ENCODE measurements at regions not wholly inside any gene's neighbourhood (a gene's known extent, or its start where the extent isn't known, plus 50 kb on each side); places are given as distances from the start of the nearest gene placed in this dataset.
A peak's percentile ranks its signal among the peaks of the same experiment; 100 is the strongest.

DNA sequence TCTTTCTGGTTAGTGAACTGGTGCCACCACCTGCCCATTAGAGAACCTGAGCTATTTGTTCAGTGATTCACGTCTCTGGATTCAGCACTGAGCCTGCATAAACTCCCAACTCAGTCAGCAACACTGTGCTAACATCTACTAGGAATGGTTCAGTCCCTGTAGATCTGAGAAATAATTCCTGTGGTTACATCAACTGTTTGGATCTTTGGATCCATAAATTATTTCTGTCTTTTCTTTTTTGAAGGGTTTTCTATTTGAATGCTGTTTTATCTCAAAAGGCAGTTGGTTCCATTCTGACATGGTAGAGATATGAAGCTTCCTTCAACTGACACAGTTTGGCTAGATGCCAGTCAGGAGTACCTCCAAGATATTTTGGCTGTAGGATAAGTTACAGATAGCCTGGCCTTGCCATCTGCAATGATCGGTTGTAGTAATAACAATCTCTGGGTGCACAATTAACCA lies 125.9 kb downstream of the TRMT11 start:
- Histone ChIP-seq H3K27me3 (no peaks in the 10 kb centered on the region), H3K4me3 (no peak overlapping the region), H3K9me3 (no peaks in the 10 kb centered on the region), H3K27ac (no peak overlapping the region), H3K4me1 (no peaks in the 10 kb centered on the region), H3K36me3 (no peaks in the 10 kb centered on the region)
- TF ChIP-seq, protein P1, sequence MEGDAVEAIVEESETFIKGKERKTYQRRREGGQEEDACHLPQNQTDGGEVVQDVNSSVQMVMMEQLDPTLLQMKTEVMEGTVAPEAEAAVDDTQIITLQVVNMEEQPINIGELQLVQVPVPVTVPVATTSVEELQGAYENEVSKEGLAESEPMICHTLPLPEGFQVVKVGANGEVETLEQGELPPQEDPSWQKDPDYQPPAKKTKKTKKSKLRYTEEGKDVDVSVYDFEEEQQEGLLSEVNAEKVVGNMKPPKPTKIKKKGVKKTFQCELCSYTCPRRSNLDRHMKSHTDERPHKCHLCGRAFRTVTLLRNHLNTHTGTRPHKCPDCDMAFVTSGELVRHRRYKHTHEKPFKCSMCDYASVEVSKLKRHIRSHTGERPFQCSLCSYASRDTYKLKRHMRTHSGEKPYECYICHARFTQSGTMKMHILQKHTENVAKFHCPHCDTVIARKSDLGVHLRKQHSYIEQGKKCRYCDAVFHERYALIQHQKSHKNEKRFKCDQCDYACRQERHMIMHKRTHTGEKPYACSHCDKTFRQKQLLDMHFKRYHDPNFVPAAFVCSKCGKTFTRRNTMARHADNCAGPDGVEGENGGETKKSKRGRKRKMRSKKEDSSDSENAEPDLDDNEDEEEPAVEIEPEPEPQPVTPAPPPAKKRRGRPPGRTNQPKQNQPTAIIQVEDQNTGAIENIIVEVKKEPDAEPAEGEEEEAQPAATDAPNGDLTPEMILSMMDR (IDR thresholded peaks at IDR 0.05), result no peak
- TF ChIP-seq POLR2A (IDR thresholded peaks at IDR 0.05) (no peak), EP300 (IDR thresholded peaks at IDR 0.05) (no peak), POLR2AphosphoS5 (IDR thresholded peaks at IDR 0.05) (no peak)
- ATAC-seq (ENCODE audit: low FRiP score in 2 of 2) (peak in 1 of 2 donors; percentile 72), DNase-seq (no peak)
- 39 to 60% methylated on average over 2 of the region's 2 CpGs for WGBS, 2 donors

DNA sequence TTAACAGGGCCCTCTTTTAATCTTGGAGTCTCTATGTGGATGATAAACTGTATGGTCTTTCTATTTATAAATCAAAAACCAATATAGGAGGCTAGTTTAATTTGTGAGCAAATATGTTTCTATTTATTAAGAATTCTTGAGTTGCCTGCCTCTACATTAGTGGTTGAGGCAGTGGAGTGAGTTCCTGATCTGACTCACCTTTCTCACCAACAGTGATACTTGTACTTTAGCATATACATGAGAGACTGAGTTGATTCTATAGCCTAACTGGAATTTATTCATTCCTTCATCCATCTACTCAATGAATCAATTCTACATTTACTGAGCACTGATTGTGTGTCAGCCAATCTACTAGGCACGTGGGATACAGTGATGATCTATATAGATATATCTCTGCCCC lies 126.9 kb downstream of the TRMT11 start:
- Histone ChIP-seq H3K27me3 (no peaks in the 10 kb centered on the region), H3K36me3 (no peaks in the 10 kb centered on the region), H3K9me3 (no peaks in the 10 kb centered on the region), H3K27ac (no peak overlapping the region), H3K4me3 (no peak overlapping the region), H3K4me1 (no peaks in the 10 kb centered on the region)
- 100% methylated on average over 1 of the region's 1 CpG for whole genome bisulfite sequencing, 2 donors
- ATAC-seq (ENCODE audit: low FRiP score in 2 of 2), result no peak
- TF ChIP-seq, protein P1 (IDR thresholded peaks at IDR 0.05), result no peak
- TF ChIP-seq POLR2A (IDR thresholded peaks at IDR 0.05) (no peak), EP300 (IDR thresholded peaks at IDR 0.05) (no peak)
- no peak for DNase-seq

DNA sequence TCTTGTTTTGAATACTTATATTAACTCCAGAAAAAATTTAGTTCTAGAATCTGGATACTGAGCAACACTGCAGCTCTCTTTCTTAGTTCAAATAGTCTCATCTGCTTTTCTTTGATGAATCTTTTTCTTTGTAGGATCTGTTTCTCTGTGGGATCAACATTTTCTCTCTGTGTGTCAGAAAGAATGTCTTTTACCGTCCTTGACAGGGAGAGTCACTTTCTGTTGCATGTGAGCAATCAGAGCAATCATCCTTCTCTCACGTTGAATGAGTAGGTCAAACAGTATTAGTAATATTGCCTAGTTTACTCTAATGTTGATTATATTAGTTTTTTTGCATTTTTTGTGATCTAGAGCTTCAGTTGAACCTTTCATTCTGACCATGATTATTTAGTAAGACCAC lies 130.9 kb downstream of the TRMT11 start:
- DNase-seq, result no peak
- 93 to 94% methylated on average over 2 of the region's 2 CpGs for WGBS, 2 donors
- no peak overlapping the region for H3K27ac ChIP-seq
- H3K4me1 ChIP-seq, result no peaks in the 10 kb centered on the region
- no peak for ATAC-seq (ENCODE audit: low FRiP score in 2 of 2)
- no peaks in the 10 kb centered on the region for H3K36me3 ChIP-seq
- no peak for TF ChIP-seq EP300 (IDR thresholded peaks at IDR 0.05)
- no peak for TF ChIP-seq POLR2A (IDR thresholded peaks at IDR 0.05)
- TF ChIP-seq, protein P1 (IDR thresholded peaks at IDR 0.05), result no peak
- no peak for TF ChIP-seq POLR2AphosphoS5 (IDR thresholded peaks at IDR 0.05)
- H3K27me3 ChIP-seq, result no peaks in the 10 kb centered on the region
- no peak overlapping the region for H3K4me3 ChIP-seq
- no peaks in the 10 kb centered on the region for H3K9me3 ChIP-seq

GRCh38 chr6:126118058-126118755 lies 131.9 kb downstream of the TRMT11 start:
- Histone ChIP-seq H3K4me3 (no peak overlapping the region), H3K9me3 (no peaks in the 10 kb centered on the region), H3K27ac (no peak overlapping the region), H3K36me3 (no peaks in the 10 kb centered on the region), H3K27me3 (no peaks in the 10 kb centered on the region), H3K4me1 (no peaks in the 10 kb centered on the region)
- WGBS, 2 donors, result 75 to 76% methylated on average over 4 of the region's 4 CpGs
- DNase-seq (no peak), ATAC-seq (ENCODE audit: low FRiP score in 2 of 2) (peak in 1 of 2 donors; percentile 14)
- TF ChIP-seq, protein P1 (IDR thresholded peaks at IDR 0.05), result no peak
- TF ChIP-seq POLR2AphosphoS5 (IDR thresholded peaks at IDR 0.05) (no peak), POLR2A (IDR thresholded peaks at IDR 0.05) (no peak), EP300 (IDR thresholded peaks at IDR 0.05) (no peak)

- ATAC-seq (ENCODE audit: low FRiP score in 2 of 2), result no peak
- 75 to 76% methylated on average over 2 of the region's 2 CpGs for WGBS, 2 donors
- Histone ChIP-seq H3K4me3 (no peak overlapping the region), H3K4me1 (no peaks in the 10 kb centered on the region), H3K36me3 (no peaks in the 10 kb centered on the region), H3K27ac (no peak overlapping the region), H3K27me3 (no peaks in the 10 kb centered on the region), H3K9me3 (no peaks in the 10 kb centered on the region)
- DNase-seq, result no peak
- TF ChIP-seq POLR2A (IDR thresholded peaks at IDR 0.05) (no peak), POLR2AphosphoS5 (IDR thresholded peaks at IDR 0.05) (no peak), EP300 (IDR thresholded peaks at IDR 0.05) (no peak)
- TF ChIP-seq, protein P1 (IDR thresholded peaks at IDR 0.05), result no peak
These were observed 132.6 kb downstream of the TRMT11 start for GRCh38 chr6:126118936-126119335.
